ENCODE measurements at regions not wholly inside any gene's neighbourhood (a gene's known extent, or its start where the extent isn't known, plus 50 kb on each side); places are given as distances from the start of the nearest gene placed in this dataset.
"Not testable (repeated sequence)": the region's sequence is repeated elsewhere in the genome, so short reads cannot be mapped to it uniquely, and the experiment has no call there.

- no peak for DNase-seq (ENCODE audit: low spot score in 2 of 2, unreplicated experiment in 2 of 2)
- H3K9me3 Mint-ChIP-seq = peaks cover 3% of the 10 kb centered on the region
- no peaks in the 10 kb centered on the region for H3K27me3 Mint-ChIP-seq (ENCODE audit: low read depth)
- no peaks in the 10 kb centered on the region for H3K36me3 Mint-ChIP-seq
- H3K4me3 Mint-ChIP-seq = no peak overlapping the region
- TF ChIP-seq, protein P1, sequence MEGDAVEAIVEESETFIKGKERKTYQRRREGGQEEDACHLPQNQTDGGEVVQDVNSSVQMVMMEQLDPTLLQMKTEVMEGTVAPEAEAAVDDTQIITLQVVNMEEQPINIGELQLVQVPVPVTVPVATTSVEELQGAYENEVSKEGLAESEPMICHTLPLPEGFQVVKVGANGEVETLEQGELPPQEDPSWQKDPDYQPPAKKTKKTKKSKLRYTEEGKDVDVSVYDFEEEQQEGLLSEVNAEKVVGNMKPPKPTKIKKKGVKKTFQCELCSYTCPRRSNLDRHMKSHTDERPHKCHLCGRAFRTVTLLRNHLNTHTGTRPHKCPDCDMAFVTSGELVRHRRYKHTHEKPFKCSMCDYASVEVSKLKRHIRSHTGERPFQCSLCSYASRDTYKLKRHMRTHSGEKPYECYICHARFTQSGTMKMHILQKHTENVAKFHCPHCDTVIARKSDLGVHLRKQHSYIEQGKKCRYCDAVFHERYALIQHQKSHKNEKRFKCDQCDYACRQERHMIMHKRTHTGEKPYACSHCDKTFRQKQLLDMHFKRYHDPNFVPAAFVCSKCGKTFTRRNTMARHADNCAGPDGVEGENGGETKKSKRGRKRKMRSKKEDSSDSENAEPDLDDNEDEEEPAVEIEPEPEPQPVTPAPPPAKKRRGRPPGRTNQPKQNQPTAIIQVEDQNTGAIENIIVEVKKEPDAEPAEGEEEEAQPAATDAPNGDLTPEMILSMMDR (IDR thresholded peaks at IDR 0.05; ENCODE audit: unreplicated experiment) = no peak
- H3K4me1 Mint-ChIP-seq = peaks cover 9% of the 10 kb centered on the region
- H3K27ac Mint-ChIP-seq = no peak overlapping the region
Observed at GRCh38 chr12:91706466-91706865, 439.2 kb downstream of the BTG1 start.

DNA sequence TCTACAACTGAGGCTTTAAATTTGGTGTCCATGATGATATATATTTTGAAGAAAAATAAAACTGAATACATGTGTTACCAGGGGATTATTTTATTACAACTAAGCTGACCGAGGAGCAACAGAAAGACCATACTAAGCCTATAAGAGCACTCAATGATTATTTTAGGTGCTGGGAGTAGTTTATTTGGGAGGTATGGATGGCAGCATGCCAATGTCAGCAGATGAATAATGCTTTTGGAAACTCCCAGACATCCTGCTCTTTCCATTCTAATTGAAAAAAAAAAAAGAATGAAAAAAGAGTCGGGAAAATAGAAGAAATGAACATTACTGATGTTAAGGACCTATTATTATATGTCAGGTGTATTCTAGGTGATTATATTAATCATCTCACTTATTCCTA, 441.2 kb downstream of the BTG1 start:
- peaks cover 12% of the 10 kb centered on the region for H3K4me1 Mint-ChIP-seq
- no peak overlapping the region for H3K27ac Mint-ChIP-seq
- no peak overlapping the region for H3K4me3 Mint-ChIP-seq
- DNase-seq (ENCODE audit: low spot score in 2 of 2, unreplicated experiment in 2 of 2) = no peak
- no peaks in the 10 kb centered on the region for H3K36me3 Mint-ChIP-seq
- H3K27me3 Mint-ChIP-seq (ENCODE audit: low read depth) = no peaks in the 10 kb centered on the region
- H3K9me3 Mint-ChIP-seq = no peaks in the 10 kb centered on the region
- TF ChIP-seq, protein P1 (IDR thresholded peaks at IDR 0.05; ENCODE audit: unreplicated experiment) = no peak

DNA sequence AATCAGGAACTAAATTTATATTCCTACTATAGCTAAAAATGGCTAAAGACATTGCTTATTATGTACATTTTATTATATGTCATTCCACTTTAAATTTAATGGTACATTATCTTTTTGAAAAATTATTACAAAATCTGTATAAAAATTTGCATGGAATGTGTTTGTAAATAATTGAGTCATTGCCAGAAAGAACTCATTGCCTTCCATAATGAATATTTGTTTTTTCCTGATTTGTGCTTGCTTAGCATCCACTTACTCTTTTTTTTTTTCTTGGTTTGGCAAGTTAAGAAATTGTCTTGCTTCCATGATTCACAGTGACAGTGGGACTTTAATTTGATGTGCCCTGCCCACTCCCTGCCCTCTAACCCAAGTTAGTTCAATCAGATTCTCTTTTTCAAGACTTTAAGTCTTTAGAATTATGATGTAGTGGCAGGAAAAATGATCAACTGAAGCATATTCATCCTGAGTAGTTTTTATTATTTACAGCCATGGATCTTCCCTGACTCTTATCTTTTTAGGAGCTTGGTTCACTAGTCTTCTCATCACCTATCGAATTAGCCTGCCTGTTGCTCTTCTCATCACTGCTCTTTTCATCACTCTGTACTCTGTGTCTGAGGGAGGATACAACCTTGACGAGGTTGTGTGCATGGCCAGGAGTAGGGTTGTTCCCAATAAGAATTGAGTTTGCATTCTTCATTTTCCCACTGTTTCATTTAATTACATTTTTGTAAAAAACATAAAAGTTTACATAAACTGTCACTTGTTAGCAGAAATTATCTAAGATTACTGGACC, 442.0 kb downstream of the BTG1 start:
- no peak for DNase-seq (ENCODE audit: low spot score in 2 of 2, unreplicated experiment in 2 of 2)
- TF ChIP-seq, protein P1 (IDR thresholded peaks at IDR 0.05; ENCODE audit: unreplicated experiment) = no peak
- Mint-ChIP-seq H3K4me3 (no peak overlapping the region), H3K27ac (no peak overlapping the region), H3K9me3 (peaks cover 6% of the 10 kb centered on the region), H3K27me3 (ENCODE audit: low read depth) (no peaks in the 10 kb centered on the region), H3K4me1 (peaks cover 12% of the 10 kb centered on the region), H3K36me3 (no peaks in the 10 kb centered on the region)

DNA sequence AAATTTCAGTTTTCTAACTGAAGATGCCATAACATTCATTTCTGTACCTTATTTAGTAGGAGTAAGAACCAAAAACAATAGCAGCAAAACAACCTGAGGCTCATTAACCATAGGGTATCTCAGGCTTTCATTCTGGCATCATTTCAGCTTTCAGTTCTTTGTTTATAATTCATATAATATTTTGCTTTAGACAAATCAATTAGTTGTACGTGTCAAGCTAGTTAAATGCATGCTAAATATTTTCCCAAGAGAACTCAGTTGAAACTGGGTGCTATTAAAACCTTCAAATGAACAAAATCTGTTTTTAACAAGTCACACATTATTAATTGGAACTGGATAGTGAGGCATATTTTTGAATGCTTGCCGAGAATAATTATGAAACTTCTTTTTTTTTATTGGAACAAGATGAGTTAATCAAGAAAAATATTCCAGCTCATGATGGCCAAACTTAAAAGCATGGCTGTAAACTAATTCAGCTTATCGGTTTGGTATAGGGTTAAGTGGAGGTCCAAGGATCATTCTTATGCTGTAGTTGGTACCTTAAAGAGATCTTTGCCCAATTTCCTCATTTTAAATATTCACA, 442.7 kb downstream of the BTG1 start:
- Mint-ChIP-seq H3K27ac (no peak overlapping the region), H3K27me3 (ENCODE audit: low read depth) (no peaks in the 10 kb centered on the region), H3K4me1 (peaks cover 12% of the 10 kb centered on the region), H3K9me3 (peaks cover 7% of the 10 kb centered on the region), H3K4me3 (no peak overlapping the region), H3K36me3 (no peaks in the 10 kb centered on the region)
- TF ChIP-seq, protein P1 (IDR thresholded peaks at IDR 0.05; ENCODE audit: unreplicated experiment) = no peak
- DNase-seq (ENCODE audit: low spot score in 2 of 2, unreplicated experiment in 2 of 2) = no peak

- H3K27ac Mint-ChIP-seq = no peak overlapping the region
- TF ChIP-seq, protein P1 (IDR thresholded peaks at IDR 0.05; ENCODE audit: unreplicated experiment) = no peak
- peaks cover 23% of the 10 kb centered on the region for H3K9me3 Mint-ChIP-seq
- no peak overlapping the region for H3K4me3 Mint-ChIP-seq
- no peaks in the 10 kb centered on the region for H3K27me3 Mint-ChIP-seq (ENCODE audit: low read depth)
- peaks cover 4% of the 10 kb centered on the region for H3K4me1 Mint-ChIP-seq
- no peaks in the 10 kb centered on the region for H3K36me3 Mint-ChIP-seq
- no peak for DNase-seq (ENCODE audit: low spot score in 2 of 2, unreplicated experiment in 2 of 2)
Observed at GRCh38 chr12:91695964-91696363, 449.7 kb downstream of the BTG1 start.

- H3K4me3 Mint-ChIP-seq; H3K4me1 Mint-ChIP-seq; DNase-seq (ENCODE audit: low spot score in 2 of 2, unreplicated experiment in 2 of 2); H3K27me3 Mint-ChIP-seq (ENCODE audit: low read depth); H3K27ac Mint-ChIP-seq; H3K36me3 Mint-ChIP-seq: not testable (repeated sequence)
- H3K9me3 Mint-ChIP-seq = peaks cover 23% of the 10 kb centered on the region
Observed at GRCh38 chr12:91695406-91695805, 450.2 kb downstream of the BTG1 start.

Data from mesothelial cell of epicardium (in vitro differentiated cells).